GM21723 (cell line): ENCODE measurements at regions not wholly inside any gene's neighbourhood (a gene's known extent, or its start where the extent isn't known, plus 50 kb on each side); places are given as distances from the start of the nearest gene placed in this dataset.

Source experiments
- ATAC-seq: cut with Tn5 transposase; IDR thresholded peaks from one replicate; pipeline ENCODE4 v1.9.1; 2021; ENCODE audit warnings: mild to moderate bottlenecking, moderate library complexity; ENCODE audit not compliant: unreplicated experiment

DNA sequence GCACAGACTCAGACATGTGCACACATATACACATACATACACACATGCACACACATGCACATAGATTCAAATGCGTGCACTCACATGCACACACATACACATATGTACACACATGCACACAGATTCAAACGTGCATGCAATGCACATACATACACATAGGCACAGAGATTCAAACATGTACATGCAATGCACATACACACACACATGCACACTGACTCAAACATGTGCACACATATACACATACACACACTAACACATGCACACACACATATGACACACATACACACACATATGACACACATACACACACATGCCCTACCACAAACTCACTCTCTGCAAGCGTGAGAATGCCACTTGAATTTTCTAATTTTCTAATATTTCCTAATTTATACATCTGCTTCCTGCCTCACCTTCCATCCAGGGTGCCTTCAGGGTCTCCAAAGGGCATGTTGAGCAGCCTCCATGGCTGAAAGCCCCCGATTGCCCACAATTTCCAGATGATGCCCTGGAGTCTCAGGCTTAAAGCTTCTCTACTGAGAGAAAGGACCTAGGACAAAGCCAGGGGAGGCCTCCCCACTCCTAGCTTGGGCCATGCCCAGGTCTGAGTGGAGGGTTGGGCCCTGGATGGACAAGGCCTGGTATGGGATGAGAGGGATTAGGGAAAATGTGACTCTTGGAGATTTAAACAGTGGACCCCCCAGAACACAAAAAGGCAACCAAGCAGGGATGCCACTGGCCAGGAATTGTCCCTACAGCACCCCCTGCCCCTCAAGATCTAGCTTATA is 487.1 kb downstream of the TCERG1L start:
- ATAC-seq, result no peak

DNA sequence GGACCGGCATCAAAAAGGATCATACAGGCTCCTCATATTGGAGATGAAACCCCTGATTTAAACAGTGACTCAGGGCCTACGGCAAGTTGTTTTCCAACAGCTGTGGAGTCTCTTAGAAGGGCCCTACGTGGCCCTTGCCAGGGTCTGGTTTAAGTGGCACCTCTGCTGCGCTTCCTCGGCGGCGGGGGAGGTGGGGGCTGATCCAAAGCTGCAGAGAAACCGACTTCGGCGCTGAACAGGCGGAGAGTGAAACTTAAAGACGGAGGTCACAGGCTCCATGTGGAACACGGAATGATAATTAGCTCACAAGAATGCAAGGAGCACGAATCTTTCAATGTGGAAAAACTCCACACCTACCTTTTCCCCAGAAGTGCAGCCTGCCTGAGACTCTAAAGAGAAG is 477.9 kb downstream of the TCERG1L start:
- no peak for ATAC-seq

DNA sequence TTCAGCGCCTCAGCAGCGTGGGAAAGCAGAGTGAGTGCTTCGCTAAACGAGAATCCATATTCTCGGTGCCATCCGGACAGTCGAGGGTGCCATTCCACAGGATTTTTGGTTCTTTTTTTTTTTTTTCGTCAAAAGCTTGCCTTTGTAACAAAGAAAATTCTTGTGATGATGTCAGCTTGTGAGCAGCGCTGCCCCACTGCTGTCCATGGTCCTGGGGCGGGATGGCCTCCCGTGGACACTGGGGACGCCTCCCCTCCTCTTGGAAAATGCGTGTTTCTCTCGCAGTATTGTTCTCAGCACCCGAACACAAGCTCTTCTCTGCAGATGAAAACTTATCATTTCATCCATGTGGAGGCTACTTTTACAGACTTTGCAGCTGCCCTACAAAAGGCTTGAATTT is 477.4 kb downstream of the TCERG1L start:
- no peak for ATAC-seq

DNA sequence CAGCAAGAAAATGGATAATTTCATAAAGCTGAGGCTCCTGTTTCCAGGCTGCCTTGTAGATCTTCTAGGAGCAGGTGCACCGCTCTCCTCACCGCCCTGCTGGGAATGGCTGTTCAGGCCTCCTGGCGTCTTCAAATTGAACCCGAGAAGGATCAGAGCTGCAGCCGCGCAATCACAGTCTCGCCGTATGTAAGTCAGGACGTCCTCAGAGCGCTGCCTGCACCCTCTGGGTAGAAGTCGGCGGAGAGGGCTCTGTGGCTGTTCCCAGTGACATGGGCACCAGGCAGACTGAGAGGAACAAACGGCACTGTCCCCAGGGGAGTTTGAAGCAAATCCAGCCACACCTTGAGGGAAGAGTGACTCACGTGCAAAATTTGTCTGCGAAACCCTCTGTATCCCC is 476.9 kb downstream of the TCERG1L start:
- ATAC-seq, result no peak

DNA sequence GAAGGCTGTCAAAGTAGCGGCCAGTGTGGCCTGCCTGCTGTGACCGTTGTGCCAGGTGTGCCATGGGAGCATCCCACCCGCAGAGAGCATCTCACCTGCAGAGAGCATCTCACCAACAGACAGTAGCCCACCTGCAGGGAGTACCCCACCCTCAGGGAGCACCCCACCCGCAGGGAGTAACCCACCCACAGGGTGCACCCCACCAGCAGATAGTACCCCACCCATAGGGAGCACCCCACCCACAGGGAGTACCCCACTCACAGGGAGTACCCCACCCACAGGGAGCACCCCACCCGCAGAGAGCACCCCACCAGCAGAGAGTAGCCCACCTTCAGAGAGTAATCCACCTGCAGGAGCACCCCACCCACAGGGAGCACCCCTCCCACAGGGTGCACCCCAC is 476.5 kb downstream of the TCERG1L start:
- no peak for ATAC-seq

DNA sequence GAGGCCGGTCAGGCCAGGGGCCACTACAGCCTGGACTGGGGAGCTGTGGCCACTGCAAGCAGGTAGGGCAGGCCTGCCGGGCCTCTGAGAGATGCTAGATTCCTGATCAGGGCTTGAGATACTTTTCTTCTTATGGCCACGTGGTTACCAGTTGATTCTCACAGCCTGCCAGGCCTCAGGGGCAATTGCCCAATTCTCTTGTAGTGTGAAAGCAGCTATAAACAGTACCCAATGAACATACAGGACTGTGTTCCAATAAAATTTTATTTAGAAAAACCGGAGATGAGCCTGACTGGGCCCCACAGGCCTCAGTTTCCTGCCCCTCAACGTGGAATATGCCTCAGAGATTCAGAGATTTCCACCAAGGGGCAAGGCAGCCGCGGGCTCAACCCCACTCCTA is 475.2 kb downstream of the TCERG1L start:
- no peak for ATAC-seq

DNA sequence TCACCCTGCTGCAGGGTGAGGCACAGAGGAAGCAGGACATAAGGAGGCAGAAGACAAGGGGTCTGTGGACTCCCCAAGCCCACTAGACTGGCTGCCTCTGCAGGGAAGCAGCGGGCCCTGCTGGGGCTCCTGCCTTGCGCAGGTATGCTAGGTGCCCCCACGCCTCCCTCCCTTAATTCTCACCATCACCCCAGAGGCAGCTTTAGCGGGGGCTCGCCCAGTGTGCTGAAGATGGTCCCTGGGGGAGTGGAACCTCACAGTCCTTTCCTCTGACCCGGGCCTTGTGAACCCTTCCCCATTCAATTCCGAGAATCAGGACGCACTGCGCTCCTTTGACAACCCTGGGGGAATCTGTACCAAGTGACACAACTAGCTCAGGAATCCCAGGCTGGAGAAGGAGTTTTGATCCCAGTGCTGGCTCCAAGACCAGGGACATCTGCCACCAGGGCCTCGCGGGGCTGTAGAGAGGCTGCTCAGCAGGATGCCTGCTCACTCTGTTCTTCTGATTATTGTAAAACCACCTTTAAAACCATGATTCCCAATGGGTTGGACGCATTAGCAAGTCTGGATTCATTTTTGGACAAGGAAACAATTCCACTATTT is 468.4 kb downstream of the TCERG1L start:
- no peak for ATAC-seq

DNA sequence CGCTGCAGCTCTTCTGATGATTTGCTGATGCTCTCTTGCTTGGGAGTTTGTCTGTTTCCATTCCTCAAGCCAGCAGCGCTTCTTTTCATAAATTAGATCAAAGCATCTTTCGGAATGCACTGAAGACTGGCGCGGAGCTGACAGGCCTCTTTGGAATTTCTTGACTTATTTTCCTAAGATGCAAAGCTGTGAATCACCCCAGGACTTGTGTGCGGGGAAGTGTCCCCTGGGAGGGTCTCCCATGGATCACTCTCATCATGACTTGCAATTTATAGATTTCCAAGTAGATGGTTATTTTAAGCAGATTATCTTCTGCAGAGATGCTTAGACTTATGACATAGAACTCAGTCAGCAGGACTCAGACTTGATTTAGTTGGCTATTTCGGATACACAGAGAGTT is 467.2 kb downstream of the TCERG1L start:
- no peak for ATAC-seq

DNA sequence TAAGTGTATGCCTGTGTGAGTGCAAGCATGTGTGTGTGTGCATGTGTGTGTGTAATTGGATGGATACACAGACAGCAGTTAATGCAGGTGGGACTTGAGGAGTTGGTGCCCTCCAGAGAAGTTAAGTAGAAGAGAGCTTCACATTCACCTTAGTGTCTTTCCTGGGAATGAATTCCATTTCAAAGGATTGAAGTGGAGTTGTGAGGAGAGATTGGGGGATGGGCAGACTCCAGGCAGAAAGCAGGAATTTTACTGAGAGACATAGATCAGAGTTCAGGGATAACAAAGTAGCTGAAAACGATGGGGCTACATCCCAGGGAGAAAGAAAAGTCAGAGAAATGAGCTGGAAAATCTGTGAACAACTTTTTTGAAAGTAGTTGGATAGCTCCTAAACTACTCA is 464.4 kb downstream of the TCERG1L start:
- ATAC-seq, result no peak

DNA sequence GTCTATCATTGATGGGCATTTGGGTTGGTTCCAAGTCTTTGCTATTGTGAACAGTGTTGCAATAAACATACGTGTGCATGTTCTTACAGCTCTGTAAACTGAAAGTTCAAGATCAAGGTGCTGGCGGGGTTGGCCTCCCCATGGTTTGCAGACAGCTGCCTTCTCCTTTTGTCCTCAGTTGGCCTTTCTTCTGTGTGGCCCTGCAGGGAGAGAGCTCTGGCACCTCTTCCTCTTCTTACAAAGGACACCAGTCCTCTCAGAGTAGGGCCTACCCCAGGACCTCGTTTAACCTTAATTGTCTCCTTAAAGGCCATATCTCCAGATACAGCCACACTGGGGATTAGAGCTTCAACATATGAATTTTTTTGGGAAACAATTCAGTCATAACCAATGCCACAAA is 462.7 kb downstream of the TCERG1L start:
- ATAC-seq, result no peak

DNA sequence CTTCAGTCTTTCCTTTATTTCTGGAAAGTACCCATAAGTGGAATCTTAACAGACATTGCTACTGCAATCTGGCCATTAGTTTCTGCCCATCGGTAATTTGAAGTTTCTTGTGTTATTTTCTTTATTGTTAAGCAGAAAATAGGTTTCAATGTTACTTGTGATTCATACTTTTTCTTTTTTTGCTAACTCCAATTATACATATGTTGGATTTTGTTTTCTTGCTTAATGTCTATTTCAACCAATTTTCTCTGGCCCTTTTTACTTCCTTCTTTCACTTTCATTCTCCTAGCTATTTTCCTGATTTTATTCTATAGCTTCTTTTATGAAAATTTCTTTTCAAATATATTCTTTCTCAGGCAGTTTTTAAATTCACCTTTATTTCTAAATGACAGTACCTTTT is 457.4 kb downstream of the TCERG1L start:
- no peak for ATAC-seq

DNA sequence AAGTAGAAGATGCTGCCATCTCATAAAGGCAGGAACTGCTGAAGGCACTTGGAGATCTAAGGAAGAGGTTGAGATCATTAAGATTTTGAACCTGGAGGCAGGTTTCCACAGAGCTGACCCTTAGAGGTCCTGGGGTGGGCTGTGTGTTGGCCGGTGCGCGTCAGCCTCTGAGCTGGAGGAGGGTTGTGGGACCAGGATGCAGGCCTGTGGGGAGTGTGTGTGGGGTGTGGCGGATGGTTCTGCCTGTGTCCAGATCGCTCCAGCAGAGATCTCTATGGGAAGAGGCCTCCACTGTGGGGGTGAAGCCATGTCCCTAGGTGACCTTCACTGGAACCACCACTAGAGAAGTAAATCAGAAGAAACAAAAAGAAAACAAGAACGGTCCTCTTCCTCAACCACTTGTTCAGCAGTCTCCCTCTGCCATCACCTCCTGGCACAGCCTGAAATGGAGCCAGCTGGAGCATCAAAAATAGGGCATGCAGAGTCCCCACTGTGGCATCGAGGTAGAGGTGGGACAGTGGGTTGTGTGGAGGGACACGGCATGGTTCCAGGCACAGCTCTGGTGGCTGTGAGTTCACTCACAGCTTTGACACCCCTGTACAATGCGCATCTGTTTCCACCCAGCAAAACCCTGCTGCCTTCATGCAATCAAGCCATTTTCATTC is 453.8 kb downstream of the TCERG1L start:
- no peak for ATAC-seq

DNA sequence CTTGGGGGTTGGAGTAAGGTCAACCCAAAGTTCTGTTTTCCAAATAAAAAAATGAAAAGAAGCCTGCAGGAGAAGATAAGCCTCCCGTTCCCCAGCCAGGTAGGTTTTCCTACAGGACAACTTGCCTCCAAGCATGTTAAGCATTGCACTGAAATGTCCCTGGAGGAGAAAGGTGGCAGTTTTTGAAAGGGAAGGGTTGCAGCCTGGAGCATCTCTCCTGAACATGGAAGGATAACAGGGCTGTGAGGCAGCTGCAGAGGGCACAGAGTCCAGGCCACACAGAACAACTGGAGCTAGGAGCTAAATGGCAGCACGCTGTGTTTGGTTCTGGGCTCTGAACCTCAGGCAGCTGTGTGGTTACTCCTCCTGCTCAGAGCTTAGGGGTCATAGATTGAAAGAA is 452.9 kb downstream of the TCERG1L start:
- no peak for ATAC-seq

DNA sequence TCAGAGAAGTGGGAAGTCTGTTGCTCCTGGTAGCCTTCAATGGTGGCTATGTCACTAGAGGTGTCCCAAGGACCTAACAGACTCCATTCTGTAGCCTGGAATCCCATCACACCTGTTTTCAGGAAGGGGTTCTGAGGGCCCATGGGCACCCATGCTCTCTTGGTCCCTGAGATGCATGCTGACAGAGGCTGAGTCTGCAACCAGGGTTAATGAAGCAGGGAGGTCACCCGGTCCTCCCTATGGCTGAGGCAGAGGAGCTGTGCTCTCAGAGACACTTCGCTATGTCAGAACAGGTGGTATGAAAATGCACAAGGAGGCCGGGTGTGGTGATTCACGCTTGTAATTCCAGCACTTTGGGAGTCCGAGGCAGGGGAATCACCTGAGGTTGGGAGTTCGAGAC is 452.1 kb downstream of the TCERG1L start:
- ATAC-seq, result no peak

DNA sequence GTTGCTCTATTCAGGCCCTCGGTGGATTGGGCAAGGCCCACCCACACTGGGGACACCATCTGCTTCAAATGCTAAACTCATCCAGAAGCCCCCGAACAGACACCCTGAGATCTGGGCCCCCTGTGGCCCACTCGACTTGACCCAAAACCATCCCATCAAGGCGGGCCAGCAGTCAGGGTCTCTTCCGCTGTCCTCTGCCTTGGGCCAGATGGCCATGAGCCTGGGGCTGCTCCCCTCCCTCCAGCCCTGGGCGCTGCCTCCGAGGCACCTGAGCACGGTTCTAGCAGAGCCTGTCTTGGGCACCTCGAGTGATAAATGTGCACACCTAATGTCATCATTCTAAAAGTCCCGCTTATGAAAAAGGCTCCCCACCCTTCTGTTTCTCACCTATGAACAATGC is 449.4 kb downstream of the TCERG1L start:
- ATAC-seq, result no peak

DNA sequence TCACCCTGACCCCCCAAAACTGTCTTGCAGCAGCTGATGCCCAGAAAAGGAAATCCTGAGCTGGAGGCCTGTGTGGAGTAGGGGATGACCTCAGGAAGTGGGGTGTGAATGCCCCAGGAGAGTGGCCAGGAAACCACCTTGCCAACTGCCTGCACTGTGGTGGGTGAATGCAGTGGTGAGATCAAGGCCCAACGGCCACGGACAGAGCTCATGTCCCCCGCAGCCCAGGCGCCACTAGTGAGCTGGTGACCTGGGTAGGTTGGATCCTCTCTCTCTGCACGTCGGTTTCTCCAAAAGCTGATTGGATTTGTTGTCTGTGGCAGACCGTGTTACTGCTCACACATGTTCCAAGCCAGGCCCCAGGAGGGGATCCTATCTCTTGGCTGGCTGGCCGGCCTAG is 448.9 kb downstream of the TCERG1L start:
- ATAC-seq, result no peak

DNA sequence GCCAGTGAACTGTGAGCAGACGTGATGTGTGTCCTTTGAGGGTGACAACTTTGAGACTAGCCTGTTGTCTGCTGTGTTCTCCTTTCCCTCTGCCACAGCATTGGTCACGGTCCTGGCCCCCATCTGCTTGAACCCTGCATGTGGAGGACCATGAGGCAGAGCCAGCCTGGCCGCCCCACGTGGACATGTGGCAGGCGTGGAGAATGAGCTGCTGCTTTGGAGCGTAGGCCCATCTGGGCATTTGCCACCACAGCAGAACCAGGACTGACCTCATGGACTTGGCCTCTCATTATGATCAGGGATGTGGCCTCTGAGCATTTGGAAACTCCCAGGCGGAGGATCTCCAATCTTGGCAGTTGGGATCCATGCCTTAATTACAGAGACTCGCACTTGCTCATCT is 448.5 kb downstream of the TCERG1L start:
- ATAC-seq, result no peak

DNA sequence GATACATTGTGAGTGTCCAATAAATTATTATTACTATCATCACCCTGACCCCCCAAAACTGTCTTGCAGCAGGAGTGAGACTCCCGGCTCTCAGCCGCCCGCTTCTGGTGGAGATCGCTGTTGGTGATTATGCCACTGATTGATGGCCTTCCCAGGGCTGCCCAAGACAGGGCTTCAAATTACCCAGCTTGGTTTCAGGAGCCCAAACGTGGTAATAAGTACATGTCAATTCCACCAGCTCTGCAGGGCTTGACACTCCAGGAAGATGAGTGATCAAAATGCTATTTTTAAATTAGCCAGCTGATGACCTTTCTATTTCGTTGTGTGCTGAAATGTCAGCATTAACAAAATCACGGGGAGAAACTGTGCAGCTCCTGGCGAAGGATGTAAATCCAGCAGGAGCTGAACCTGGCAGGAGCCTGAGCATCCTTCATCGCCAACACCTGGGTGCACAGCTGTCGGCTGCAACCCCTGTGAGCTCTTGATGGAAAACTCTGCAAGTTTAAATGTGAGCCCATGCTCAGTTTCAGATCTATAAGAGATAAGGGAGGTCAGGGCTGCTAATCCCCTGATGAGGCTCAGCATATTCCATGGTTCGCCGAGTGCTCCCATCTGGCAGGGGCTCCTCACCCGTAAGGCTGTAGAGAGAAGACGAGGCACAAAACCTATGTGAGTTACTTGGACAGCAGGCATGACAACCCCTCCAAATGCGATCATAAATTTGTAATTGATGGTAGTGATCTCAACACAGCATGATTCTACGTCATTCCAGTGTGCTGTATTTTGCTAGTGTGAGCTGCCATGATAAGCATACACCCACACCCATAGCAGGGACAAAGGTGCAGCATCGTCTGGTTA is 446.3 kb downstream of the TCERG1L start:
- no peak for ATAC-seq

DNA sequence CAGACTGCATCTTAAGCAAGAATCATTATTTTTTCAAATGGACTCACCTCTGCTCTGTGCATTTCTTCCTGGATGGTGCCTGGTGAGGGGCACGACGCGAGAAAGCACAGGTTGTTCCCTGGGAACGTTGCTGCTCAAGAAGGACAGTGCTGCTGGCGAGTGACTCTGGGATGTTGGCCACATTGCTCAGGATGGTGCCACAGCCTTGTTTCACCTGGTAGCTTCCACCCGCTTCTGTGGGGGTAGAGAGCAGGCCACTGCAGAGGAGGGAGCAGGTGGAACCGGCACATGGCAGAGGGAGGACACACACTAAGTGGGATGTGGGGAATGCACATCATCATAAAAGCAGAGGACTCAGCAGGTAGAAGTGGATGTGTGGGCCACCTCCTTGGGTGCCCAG is 444.7 kb downstream of the TCERG1L start:
- ATAC-seq, result no peak

DNA sequence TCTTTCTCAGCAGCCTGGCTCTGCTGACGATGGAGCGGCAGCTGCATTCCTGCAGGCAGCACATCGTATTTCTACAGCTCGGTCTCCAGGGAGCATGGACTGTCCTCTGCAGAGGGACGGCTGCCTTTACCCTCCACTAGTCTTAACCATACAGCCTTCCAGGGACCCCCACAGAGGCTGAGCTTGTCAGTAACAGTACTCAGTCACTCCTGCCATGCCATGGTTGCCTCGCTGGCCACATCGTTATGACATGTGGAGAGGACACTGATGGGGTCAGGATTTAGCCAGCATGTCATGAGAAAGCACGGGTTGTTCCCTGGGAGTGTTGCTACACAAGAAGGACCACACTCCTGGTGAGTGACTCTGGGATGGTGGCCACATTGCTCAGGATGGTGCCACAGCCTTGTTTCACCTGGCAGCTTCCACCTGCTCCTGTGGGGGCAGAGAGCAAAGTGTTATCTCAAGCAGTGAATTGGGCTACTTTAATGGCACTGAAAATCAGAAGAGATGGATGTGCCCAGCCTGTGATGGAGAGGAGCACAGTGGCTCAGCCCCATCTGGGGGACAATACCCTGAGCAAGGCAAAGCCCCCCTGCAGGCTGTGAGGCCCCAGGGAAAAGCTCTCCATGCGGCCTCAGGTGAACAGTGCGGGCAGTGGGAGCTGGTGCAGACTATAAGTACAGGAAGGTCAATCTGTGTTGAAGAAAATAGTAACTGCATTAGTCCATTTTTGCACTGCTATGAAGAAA is 443.9 kb downstream of the TCERG1L start:
- ATAC-seq, result no peak
